ENCODE measurements at regions not wholly inside any gene's neighbourhood (a gene's known extent, or its start where the extent isn't known, plus 50 kb on each side); places are given as distances from the start of the nearest gene placed in this dataset.

GRCh38 chr3:18290157-18290556 lies 135.0 kb downstream of the SATB1 start (continued):
- TF ChIP-seq YY1 (IDR thresholded peaks at IDR 0.05; ENCODE audit: low read depth, low read length), result no peak
- TF ChIP-seq CHD7 (IDR thresholded peaks at IDR 0.05; ENCODE audit: insufficient replicate concordance, low read length), result no peak
- TF ChIP-seq RXRA (IDR thresholded peaks at IDR 0.05; ENCODE audit: insufficient read depth, low read depth, low read length), result no peak
- no peak for TF ChIP-seq POLR2AphosphoS5 (IDR thresholded peaks at IDR 0.05; ENCODE audit: low read depth, low read length)

All from H1 (cell line).